ENCODE measurements at regions not wholly inside any gene's neighbourhood (a gene's known extent, or its start where the extent isn't known, plus 50 kb on each side); places are given as distances from the start of the nearest gene placed in this dataset.

DNA sequence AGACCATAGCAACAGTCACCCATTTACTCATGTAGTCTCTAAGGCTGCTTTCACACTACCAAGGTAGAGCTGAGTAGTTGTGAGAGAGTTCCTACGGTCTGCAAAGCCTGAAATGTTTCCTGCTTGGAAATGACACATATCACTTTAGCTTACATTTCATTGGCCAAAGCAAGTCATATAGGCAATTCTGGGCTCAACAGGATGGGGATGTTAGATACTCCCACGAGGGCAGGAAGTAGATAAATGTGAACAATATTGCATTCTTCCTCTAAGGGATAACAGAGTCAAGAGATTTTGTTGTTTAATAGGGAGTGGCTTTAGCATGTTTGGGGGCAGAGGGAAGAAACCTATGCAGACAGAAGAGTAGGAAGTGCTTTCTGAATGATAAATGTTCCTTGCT lies 355.6 kb upstream of the THRB start:
- DNase-seq, result no peak

DNA sequence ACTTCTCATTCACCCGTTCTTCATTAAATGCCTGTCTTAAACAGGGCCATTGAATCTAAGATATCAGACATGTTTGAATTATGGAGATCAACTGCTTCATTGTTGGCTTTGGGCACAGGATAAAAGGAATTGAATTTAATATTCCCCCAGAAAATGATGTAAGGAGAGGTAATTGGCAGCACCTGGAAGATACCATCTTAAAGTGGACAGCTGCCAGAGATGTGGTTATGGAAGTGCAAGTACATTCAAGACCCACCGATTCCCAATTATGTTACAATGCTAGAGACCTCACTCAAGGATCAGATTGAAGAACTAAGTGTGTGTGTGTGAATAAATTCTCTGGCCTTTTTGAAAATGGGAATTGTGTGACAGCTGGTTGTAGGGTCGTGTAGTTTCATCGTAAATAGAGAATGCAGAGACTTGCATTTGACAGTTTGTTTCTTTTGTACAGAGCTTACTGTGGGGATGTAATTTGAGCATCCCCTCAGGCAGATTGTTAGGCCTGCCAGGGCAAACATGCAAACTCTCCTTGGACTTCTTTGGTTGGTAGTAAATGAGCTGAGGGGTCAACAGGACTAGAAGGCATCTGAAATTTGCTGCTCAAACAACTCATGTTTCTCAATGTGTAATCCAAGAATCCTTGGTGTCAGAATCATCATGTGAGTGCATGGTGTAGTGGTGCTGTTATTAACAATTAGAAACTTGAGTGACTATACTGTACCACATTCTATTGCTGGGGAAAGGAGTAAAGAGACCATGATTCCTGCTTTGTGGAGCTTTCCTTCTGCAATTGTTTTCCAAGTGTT lies 359.2 kb upstream of the THRB start:
- DNase-seq, result no peak

DNA sequence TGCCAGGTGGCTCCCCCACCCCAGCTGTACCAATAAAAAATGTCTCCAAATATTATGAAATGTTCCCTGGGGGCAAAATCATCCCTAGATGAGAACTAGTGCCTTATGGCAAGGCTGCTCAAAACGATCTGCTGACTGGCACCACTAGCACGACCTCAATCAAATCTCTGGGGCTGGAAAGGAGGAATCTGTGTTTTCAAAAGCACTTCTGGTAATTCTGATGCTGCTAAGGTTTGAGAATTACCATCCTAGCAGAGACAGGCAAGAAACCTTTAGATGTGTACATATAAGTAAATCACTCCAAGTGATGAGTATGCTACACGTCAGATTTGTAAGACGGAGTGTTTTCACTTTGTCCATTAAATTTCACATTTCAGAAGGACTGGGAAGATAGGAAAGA lies 360.1 kb upstream of the THRB start:
- no peak for DNase-seq

- DNase-seq, result no peak
Measured at GRCh38 chr3:24857945-24858344, 363.3 kb upstream of the THRB start.

- no peak for DNase-seq
Measured at GRCh38 chr3:24863215-24863614, 368.6 kb upstream of the THRB start.

GRCh38 chr3:24867783-24868182 lies 373.1 kb upstream of the THRB start:
- DNase-seq, result peak; percentile 13

- DNase-seq, result no peak
Measured at GRCh38 chr3:24881239-24881638, 386.6 kb upstream of the THRB start.

GRCh38 chr3:24886501-24886900 lies 391.9 kb upstream of the THRB start:
- DNase-seq, result no peak

GRCh38 chr3:24890012-24890411 lies 395.4 kb upstream of the THRB start:
- no peak for DNase-seq

GRCh38 chr3:24899373-24899772 lies 404.7 kb upstream of the THRB start:
- DNase-seq, result no peak

- DNase-seq, result no peak
Measured at GRCh38 chr3:24899901-24900603, 405.4 kb upstream of the THRB start.

- no peak for DNase-seq
Measured at GRCh38 chr3:24905266-24905665, 410.6 kb upstream of the THRB start.

- DNase-seq, result no peak
Measured at GRCh38 chr3:24907106-24907505, 412.5 kb upstream of the THRB start.

DNA sequence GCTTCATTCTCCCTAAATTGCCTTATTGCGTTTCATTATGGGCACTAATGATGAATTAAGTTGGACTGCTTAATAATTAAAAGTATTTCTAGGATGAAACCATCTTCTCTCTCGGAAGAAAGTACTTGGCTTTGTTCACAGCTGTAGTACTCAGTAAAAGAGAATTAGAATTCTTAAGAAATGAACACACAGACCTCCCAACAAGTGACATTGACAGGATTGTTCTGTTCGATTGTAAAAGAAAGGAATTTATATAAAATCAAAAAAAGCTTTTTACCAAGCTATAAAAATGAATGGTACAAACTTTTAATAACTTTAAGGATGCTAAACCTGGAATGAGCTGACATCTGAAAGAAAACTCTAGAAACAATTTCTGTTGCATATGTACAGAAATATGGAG lies 416.4 kb upstream of the THRB start:
- DNase-seq, result no peak

- no peak for DNase-seq
Measured at GRCh38 chr3:24915639-24916038, 421.0 kb upstream of the THRB start.

DNA sequence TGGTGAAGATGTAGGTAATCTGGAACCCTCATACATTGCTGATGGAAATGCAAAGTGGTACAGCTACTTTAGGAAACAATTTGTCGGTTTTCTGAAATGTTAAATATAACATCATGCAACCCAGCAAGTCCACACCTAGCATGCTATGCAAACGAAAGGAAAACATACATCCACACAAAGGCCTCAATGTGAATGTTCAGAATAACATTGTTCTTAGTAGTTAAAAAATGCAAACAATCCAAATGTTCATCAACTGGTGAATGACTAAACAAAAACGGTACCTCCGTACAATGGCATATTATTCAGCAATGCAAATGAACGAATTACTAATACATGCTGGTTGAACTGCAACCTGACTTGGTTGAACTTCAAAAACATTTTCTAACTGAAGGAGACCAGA lies 423.3 kb upstream of the THRB start:
- DNase-seq, result no peak

GRCh38 chr3:24923570-24923969 lies 428.9 kb upstream of the THRB start:
- no peak for DNase-seq

DNA sequence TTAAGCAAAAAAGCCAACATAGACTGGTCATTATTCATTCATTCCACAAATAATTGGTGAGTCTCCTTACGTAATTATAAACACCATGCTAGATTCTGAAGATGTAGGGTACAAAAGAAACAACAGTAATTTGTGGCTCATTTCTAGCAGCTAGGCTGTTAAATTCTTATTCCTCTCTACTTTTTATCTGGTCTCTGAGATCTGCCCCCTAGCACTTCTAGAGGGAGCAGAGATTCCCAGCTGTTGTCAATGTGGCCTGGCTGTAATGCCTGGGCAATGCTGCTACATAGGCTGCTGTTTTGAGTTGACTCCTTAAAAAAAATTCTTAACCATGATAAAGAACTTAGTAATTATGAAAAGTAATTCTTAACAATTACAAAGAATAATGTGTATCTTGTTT lies 434.9 kb upstream of the THRB start:
- no peak for DNase-seq

DNA sequence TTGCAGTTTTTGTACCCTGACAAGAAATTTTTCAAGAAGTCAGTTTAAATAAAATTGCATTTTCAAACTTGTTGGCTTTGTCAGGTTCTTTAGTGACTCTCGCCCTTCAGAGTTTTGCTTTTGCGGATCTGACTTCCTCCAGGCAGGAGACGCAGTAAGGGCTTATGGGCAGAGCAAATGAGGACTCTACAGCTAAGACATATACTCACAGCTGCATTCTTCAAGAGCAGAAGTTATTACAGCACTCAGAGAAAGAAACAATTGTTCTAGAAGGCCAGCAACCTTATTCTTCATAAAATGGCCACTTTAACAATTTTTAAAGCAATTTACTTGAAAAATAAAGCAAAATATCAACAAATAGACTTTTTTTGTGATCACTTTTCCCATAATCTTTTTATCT lies 438.8 kb upstream of the THRB start:
- DNase-seq, result no peak

DNA sequence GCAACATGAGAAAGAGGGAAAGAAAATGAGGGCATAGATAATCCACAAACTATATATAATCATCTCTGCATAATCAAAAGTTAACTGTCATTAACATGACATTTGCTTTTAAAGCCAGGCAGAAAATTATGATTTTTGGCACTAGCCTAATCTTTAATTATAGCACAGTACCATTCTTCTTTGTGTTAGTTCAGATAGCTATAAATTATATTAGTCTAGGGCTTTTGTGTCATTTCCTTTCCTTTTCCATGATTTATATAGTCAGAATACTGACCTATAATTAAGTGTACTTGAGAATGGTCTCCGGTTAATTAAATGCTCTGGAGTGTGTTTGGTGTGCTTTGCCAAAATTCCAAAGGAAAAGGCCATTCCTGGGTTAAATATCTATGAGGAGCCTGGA lies 441.9 kb upstream of the THRB start:
- DNase-seq, result no peak

GRCh38 chr3:24937228-24937627 lies 442.6 kb upstream of the THRB start:
- DNase-seq, result no peak

DNA sequence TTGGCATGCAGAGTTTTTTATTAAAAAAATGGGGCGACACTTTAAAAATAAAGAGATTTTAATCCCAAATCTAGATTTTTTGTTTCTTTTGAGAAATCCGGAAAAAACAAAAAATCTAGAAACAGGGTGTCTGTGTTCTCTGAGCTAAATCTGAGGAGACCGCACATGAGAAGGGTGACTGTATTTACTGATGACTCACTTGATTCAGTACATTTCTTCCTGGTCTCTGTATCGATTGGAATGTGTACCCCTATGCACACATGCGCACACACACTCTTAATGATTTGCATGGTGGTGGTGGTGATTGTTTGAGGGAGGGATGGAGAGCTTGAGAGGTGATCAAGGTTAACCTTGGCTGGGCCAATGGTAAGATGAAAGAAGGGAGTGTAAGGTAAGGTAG lies 443.1 kb upstream of the THRB start:
- DNase-seq, result no peak

DNA sequence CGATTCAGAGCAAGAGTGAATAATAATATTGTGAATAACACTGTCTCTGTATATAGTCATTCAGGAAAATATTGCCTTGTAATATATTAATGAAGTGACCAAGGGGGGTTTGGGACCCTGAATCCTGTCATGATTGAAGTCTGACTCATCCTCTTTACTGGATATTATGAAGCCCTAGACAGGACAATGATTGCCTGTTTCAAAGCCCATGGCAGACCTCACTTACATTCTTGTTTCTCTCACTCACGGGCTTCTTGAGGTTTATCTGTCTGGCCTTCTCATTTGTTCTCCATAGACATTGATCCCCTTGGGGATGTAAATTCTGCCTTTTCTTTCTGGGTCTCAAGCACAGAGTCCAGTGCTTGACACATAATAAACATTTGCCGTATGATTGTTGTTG lies 449.3 kb upstream of the THRB start:
- no peak for DNase-seq

DNA sequence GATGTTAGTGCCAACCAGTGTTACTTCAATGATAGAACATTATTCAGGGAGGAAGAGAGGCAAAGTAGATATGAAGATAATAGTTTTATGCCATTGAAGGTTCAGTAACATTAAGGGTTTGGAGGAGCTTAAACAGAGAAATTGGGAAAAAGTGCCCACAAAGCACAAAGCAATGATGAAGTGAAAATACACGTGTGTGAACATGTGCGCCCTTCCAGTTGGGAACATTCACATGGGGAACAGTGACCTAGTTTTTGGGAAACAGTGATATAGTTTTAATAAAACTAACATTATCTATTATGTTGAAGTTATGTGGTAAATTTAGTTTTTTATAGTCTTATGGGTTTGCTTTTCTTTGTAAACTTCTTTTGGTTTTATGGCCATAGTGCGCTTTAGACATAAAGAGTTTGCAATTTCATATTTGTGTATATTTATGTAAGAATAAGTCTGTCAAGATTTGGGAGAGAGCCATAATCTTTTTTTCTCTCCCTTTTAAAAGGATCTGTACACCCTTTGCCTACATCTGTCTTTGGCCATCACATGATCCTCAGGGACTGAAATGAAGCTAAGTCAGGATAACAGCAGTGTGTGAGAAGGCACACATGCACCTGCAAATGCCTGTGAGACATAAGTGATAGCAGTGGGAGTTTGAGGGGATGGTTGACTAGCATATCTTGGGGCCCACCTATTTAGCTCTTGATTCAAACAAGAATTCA lies 450.3 kb upstream of the THRB start:
- no peak for DNase-seq
